Hepatocyte (in vitro differentiated cells): ENCODE measurements at regions not wholly inside any gene's neighbourhood (a gene's known extent, or its start where the extent isn't known, plus 50 kb on each side); places are given as distances from the start of the nearest gene placed in this dataset.

Experiments used
- CTCF ChIP-seq: fragments of 200-600 bp; sonication (generic); IDR thresholded peaks from 2 replicates; pipeline ENCODE4 v1.5.1; 2016; ENCODE audit warnings: antibody characterized with exemption, mild to moderate bottlenecking; ENCODE audit not compliant: poor library complexity
- EZH2 ChIP-seq: fragments of 200-600 bp; sonication (generic); IDR thresholded peaks from 2 replicates; pipeline ENCODE4 v1.6.1; 2016; ENCODE audit warnings: antibody characterized with exemption, mild to moderate bottlenecking, borderline replicate concordance

GRCh38 chr2:139514951-139515350 is 734.8 kb upstream of the NXPH2 start:
- no peak for TF ChIP-seq EZH2
- no peak for TF ChIP-seq CTCF
